Naive thymus-derived CD8-positive, alpha-beta T cell (primary cell): ENCODE measurements at regions not wholly inside any gene's neighbourhood (a gene's known extent, or its start where the extent isn't known, plus 50 kb on each side); places are given as distances from the start of the nearest gene placed in this dataset.
"Not testable (repeated sequence)": the region's sequence is repeated elsewhere in the genome, so short reads cannot be mapped to it uniquely, and the experiment has no call there.

Experiments
- ATAC-seq, 2 donors: fragments of 150-1000 bp; cut with Tn5 transposase in 1 of 2; sonication (Bioruptor Pico), chemical (Tn5 transposase) in 1 of 2; 1 replicate in 1 of 2; 2 replicates in 1 of 2; pipeline ENCODE4 v1.10.0; 2021; ENCODE audit warnings: mild to moderate bottlenecking in 2 of 2, moderate library complexity in 2 of 2
- POLR2A ChIA-PET: fragments of 350-600 bp; sonication (Branson Sonifier 250); formaldehyde crosslinking; loops from one replicate; lab custom pipeline; 2021; ENCODE audit warnings: antibody characterized with exemption; lab: Charles Lee
- DNase-seq, 10 donors: peaks; one replicate each; pipeline versions ENCODE4 v3.0.0 to v3.0.0-alpha.2; 2020 to 2022
- H3K27ac Mint-ChIP-seq, 10 donors: one replicate each; pipeline ENCODE4 v1.8.0; 2020 to 2022; ENCODE audit warnings: mild to moderate bottlenecking in 10 of 10, mixed read lengths in 10 of 10, moderate library complexity in 4 of 10, inconsistent platforms in 1 of 10
- H3K27me3 Mint-ChIP-seq, 5 donors: one replicate each; pipeline ENCODE4 v1.8.0; 2021 to 2022; ENCODE audit warnings: mixed read lengths in 5 of 5
- H3K36me3 Mint-ChIP-seq, 3 donors: one replicate each; pipeline ENCODE4 v1.8.0; 2020 to 2022; ENCODE audit warnings: mixed read lengths in 3 of 3, mild to moderate bottlenecking in 2 of 3, inconsistent platforms in 1 of 3
- H3K4me1 Mint-ChIP-seq, 4 donors: one replicate each; pipeline ENCODE4 v1.8.0; 2021 to 2022; ENCODE audit warnings: mixed read lengths in 4 of 4
- H3K4me3 Mint-ChIP-seq, 10 donors: one replicate each; pipeline ENCODE4 v1.8.0; 2020 to 2022; ENCODE audit warnings: mild to moderate bottlenecking in 10 of 10, mixed read lengths in 10 of 10, moderate library complexity in 6 of 10, inconsistent platforms in 1 of 10
- H3K9me3 Mint-ChIP-seq, 9 donors: one replicate each; pipeline ENCODE4 v1.8.0; 2020 to 2022; ENCODE audit warnings: mixed read lengths in 9 of 9, mild to moderate bottlenecking in 3 of 9, inconsistent platforms in 1 of 9, moderate library complexity in 1 of 9

DNA sequence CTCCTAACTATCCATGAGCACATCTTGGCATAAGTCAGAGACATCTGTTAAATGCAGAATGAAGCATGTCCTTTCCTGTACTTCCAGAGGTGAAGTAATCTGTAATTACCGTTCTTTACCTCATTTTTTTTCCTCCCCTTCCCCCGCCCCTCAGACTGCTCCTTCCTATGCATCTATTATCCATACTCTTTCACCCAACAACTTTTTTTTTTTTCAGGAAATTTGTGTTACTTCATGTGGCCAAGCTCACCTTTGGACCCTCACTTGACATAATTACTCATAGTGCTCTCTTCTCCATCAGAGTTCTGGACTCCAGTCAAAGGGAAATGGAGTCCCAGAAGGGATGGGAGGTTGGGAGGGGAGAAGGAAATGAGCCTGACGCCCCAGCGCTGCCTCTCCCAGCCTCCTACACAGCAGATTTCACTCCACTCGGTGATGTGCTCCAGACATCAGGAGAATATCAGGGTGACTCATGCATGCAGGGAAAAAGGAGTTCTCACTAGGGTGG, 568.8 kb downstream of the STIM2 start:
- no peak overlapping the region for H3K27ac Mint-ChIP-seq
- H3K9me3 Mint-ChIP-seq = peaks cover 0 to 12% (median 4%) of the 10 kb centered on the region in 9 donors
- no peaks in the 10 kb centered on the region for H3K27me3 Mint-ChIP-seq
- no peak overlapping the region for H3K4me3 Mint-ChIP-seq
- no peaks in the 10 kb centered on the region for H3K36me3 Mint-ChIP-seq
- no peak for DNase-seq
- POLR2A ChIA-PET = no interaction called here
- ATAC-seq = no peak
- no peaks in the 10 kb centered on the region for H3K4me1 Mint-ChIP-seq

GRCh38 chr4:27442146-27442545, 581.5 kb downstream of the STIM2 start:
- H3K27me3 Mint-ChIP-seq = no peaks in the 10 kb centered on the region
- H3K36me3 Mint-ChIP-seq = no peaks in the 10 kb centered on the region
- ATAC-seq (no peak), DNase-seq (no peak)
- no peak overlapping the region for H3K4me3 Mint-ChIP-seq
- H3K9me3 Mint-ChIP-seq = peaks cover 0 to 24% (median 2%) of the 10 kb centered on the region in 9 donors
- H3K27ac Mint-ChIP-seq = no peak overlapping the region
- POLR2A ChIA-PET = no interaction called here
- H3K4me1 Mint-ChIP-seq = no peaks in the 10 kb centered on the region

GRCh38 chr4:27442661-27443060, 582.0 kb downstream of the STIM2 start:
- H3K9me3 Mint-ChIP-seq = peaks cover 0 to 24% (median 2%) of the 10 kb centered on the region in 9 donors
- H3K4me3 Mint-ChIP-seq, DNase-seq, POLR2A ChIA-PET, ATAC-seq, H3K27me3 Mint-ChIP-seq, H3K4me1 Mint-ChIP-seq, H3K27ac Mint-ChIP-seq, H3K36me3 Mint-ChIP-seq: not testable (repeated sequence)

- H3K36me3 Mint-ChIP-seq = peaks cover 0 to 5% (median 0%) of the 10 kb centered on the region in 3 donors
- peaks cover 0 to 24% (median 7%) of the 10 kb centered on the region in 9 donors for H3K9me3 Mint-ChIP-seq
- H3K4me3 Mint-ChIP-seq = no peak overlapping the region
- no peaks in the 10 kb centered on the region for H3K4me1 Mint-ChIP-seq
- POLR2A ChIA-PET = no interaction called here
- H3K27ac Mint-ChIP-seq = no peak overlapping the region
- no peaks in the 10 kb centered on the region for H3K27me3 Mint-ChIP-seq
- ATAC-seq = no peak
- no peak for DNase-seq
Measured at GRCh38 chr4:27463816-27464215, 603.2 kb downstream of the STIM2 start.

DNA sequence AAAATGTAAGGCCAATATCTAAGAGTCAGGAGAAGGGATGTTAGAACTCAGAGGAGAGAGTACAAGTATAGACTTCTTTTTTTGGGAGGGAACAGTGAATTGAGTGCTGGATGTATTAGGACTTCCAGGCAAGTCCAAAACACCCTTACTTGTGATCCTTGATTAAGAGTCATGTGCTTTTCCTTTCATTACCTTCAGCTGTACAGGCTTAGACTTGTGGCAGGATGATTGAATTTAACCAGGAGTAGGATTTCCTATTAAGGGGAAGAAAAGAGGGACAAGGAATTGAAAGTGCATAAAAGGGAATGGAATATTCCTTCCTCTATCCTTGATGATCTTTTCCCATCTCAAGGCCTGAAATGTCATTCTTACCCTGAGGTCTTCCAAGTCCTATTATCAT, 606.7 kb downstream of the STIM2 start:
- H3K4me3 Mint-ChIP-seq = no peak overlapping the region
- ATAC-seq (no peak), DNase-seq (no peak)
- peaks cover 0 to 14% (median 6%) of the 10 kb centered on the region in 9 donors for H3K9me3 Mint-ChIP-seq
- no peaks in the 10 kb centered on the region for H3K36me3 Mint-ChIP-seq
- no peaks in the 10 kb centered on the region for H3K4me1 Mint-ChIP-seq
- H3K27me3 Mint-ChIP-seq = peaks cover 0 to 3% (median 0%) of the 10 kb centered on the region in 5 donors
- no peak overlapping the region for H3K27ac Mint-ChIP-seq
- POLR2A ChIA-PET = no interaction called here

GRCh38 chr4:27472364-27472763, 611.7 kb downstream of the STIM2 start:
- no peak for DNase-seq
- H3K4me3 Mint-ChIP-seq = no peak overlapping the region
- no peak for ATAC-seq
- peaks cover 0 to 3% (median 0%) of the 10 kb centered on the region in 5 donors for H3K27me3 Mint-ChIP-seq
- H3K9me3 Mint-ChIP-seq = peaks cover 0 to 8% (median 0%) of the 10 kb centered on the region in 9 donors
- H3K4me1 Mint-ChIP-seq = no peaks in the 10 kb centered on the region
- POLR2A ChIA-PET = no interaction called here
- H3K36me3 Mint-ChIP-seq = no peaks in the 10 kb centered on the region
- H3K27ac Mint-ChIP-seq = no peak overlapping the region

GRCh38 chr4:27474691-27475090, 614.0 kb downstream of the STIM2 start:
- Mint-ChIP-seq H3K36me3 (no peaks in the 10 kb centered on the region), H3K4me3 (no peak overlapping the region), H3K4me1 (no peaks in the 10 kb centered on the region), H3K27ac (no peak overlapping the region), H3K27me3 (peaks cover 0 to 3% (median 0%) of the 10 kb centered on the region in 5 donors), H3K9me3 (peaks cover 0 to 8% (median 0%) of the 10 kb centered on the region in 9 donors)
- POLR2A ChIA-PET = no interaction called here
- ATAC-seq (no peak), DNase-seq (no peak)

DNA sequence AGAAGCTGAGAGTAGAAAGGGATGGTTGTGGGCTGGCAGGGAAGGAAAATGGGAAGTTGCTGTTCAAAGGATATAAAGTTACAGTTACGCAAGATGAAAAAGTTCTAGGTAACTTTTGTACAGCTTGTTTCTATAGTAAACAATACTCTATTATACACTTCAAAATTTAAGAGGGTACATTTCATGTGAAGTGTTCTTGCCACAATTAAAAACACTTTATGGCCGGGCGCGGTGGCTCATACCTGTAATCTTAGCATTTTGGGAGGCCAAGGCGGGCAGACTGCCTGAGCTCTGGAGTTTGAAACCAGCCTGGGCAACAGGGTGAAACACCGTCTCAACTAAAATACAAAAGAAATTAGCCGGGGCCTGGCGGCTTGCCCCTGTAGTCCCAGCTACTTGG, 623.6 kb downstream of the STIM2 start:
- POLR2A ChIA-PET = no interaction called here
- ATAC-seq (no peak), DNase-seq (no peak)
- Mint-ChIP-seq H3K27me3 (no peaks in the 10 kb centered on the region), H3K4me3 (no peak overlapping the region), H3K36me3 (no peaks in the 10 kb centered on the region), H3K27ac (no peak overlapping the region), H3K9me3 (peaks cover 0 to 3% (median 0%) of the 10 kb centered on the region in 9 donors), H3K4me1 (no peaks in the 10 kb centered on the region)

DNA sequence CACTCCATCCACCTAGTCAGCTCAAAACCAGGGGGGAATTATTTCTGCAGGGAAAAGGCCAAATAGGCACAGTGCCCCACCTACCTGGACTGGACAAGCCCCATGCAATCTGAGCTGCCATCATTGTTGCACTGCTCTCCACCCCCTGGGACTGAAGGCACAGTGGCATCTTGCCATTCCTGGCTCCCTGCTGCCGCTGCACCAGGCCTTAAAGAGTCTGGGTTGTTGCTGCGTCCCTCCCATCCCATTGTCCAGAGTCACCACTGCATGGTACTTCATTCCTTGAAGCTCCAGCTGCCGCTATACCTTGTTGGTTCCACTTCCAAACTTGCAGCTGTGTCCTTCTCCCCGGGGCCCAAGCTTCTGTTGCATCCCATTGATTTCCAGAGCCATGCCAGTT, 629.7 kb downstream of the STIM2 start:
- Mint-ChIP-seq H3K36me3 (no peaks in the 10 kb centered on the region), H3K27me3 (no peaks in the 10 kb centered on the region), H3K4me1 (no peaks in the 10 kb centered on the region), H3K4me3 (no peak overlapping the region), H3K27ac (no peak overlapping the region), H3K9me3 (peaks cover 0 to 12% (median 0%) of the 10 kb centered on the region in 9 donors)
- no peak for ATAC-seq
- no peak for DNase-seq
- POLR2A ChIA-PET = no interaction called here

GRCh38 chr4:27490766-27491165, 630.1 kb downstream of the STIM2 start:
- H3K4me3 Mint-ChIP-seq = no peak overlapping the region
- no peak overlapping the region for H3K27ac Mint-ChIP-seq
- peaks cover 0 to 12% (median 0%) of the 10 kb centered on the region in 9 donors for H3K9me3 Mint-ChIP-seq
- no peaks in the 10 kb centered on the region for H3K4me1 Mint-ChIP-seq
- no peaks in the 10 kb centered on the region for H3K36me3 Mint-ChIP-seq
- ATAC-seq = no peak
- no peak for DNase-seq
- POLR2A ChIA-PET = no interaction called here
- H3K27me3 Mint-ChIP-seq = no peaks in the 10 kb centered on the region

DNA sequence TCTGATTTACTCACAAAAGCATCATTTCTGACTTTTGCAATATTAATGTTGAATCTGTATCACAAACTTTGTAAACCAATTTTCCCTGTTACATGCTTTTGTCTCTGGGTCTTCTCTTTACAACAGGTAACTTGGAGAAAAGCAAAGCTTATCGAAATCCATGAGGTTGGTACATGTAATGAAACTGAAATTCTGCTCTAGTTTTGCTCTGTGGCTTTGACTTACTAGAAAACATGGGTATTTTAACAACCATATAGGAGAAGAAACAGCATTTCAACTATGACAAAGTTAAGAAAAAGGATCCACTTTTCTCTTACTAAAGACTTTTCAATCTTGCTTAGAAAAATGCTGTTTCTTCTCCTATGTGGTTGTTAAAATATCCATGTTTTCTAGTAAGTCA, 645.8 kb downstream of the STIM2 start:
- DNase-seq (no peak), ATAC-seq (no peak)
- POLR2A ChIA-PET = no interaction called here
- Mint-ChIP-seq H3K9me3 (peaks cover 0 to 20% (median 5%) of the 10 kb centered on the region in 9 donors), H3K4me3 (no peak overlapping the region), H3K27me3 (no peaks in the 10 kb centered on the region), H3K36me3 (no peaks in the 10 kb centered on the region), H3K4me1 (no peaks in the 10 kb centered on the region), H3K27ac (no peak overlapping the region)

DNA sequence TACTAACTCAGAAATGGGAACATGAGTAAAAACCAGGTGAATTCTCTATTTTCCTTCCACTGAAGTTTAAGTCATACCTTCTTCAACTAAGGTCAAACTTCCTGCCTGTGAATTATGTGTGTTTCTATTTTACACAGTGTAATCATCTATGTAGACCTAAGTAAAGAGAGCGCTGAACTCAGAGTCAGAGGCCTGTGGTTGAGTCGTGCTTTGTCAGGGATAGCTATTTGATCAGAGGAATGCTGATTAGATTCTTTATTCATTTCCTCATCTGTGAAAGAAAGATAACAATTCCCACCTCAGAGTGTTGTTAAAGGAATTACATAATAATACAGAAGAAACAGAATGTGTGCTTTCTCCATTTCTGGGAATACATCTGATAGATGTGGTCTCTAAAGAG, 654.1 kb downstream of the STIM2 start:
- Mint-ChIP-seq H3K27me3 (no peaks in the 10 kb centered on the region), H3K4me1 (no peaks in the 10 kb centered on the region), H3K27ac (no peak overlapping the region), H3K9me3 (peaks cover 0 to 11% (median 4%) of the 10 kb centered on the region in 9 donors), H3K36me3 (no peaks in the 10 kb centered on the region), H3K4me3 (no peak overlapping the region)
- POLR2A ChIA-PET = no interaction called here
- DNase-seq (no peak), ATAC-seq (no peak)

DNA sequence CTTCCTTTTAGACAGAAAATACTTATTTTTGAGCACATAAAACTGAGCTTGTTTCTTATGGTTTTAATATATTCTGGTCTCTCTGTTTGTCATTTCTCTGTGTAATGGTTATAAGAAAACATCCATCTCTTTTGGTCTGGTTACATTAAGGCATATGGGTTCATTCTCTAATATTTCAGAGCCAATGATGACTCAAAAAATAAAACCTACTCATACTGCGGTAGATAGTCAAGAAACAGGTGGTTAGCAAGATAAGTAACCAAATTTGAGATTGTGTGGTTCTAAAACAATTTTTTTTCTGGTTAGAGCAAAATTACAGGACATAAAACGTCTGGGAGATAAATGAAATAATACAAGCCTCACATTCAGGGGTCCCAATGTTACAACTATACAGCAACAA, 654.5 kb downstream of the STIM2 start:
- Mint-ChIP-seq H3K4me1 (no peaks in the 10 kb centered on the region), H3K27ac (no peak overlapping the region), H3K27me3 (no peaks in the 10 kb centered on the region), H3K9me3 (peaks cover 0 to 9% (median 4%) of the 10 kb centered on the region in 9 donors), H3K4me3 (no peak overlapping the region), H3K36me3 (no peaks in the 10 kb centered on the region)
- DNase-seq (no peak), ATAC-seq (no peak)
- POLR2A ChIA-PET = no interaction called here

- Mint-ChIP-seq H3K4me1 (no peaks in the 10 kb centered on the region), H3K9me3 (peaks cover 0 to 9% (median 2%) of the 10 kb centered on the region in 9 donors), H3K27me3 (no peaks in the 10 kb centered on the region), H3K27ac (no peak overlapping the region), H3K36me3 (no peaks in the 10 kb centered on the region), H3K4me3 (no peak overlapping the region)
- POLR2A ChIA-PET = no interaction called here
- DNase-seq = no peak
- ATAC-seq = no peak
Measured at GRCh38 chr4:27518876-27519275, 658.2 kb downstream of the STIM2 start.
